WERI-Rb-1 (cell line): ENCODE measurements at regions not wholly inside any gene's neighbourhood (a gene's known extent, or its start where the extent isn't known, plus 50 kb on each side); places are given as distances from the start of the nearest gene placed in this dataset.
"Not testable (repeated sequence)": the region's sequence is repeated elsewhere in the genome, so short reads cannot be mapped to it uniquely, and the experiment has no call there.

Experiments
- DNase-seq: peaks from one replicate; pipeline ENCODE4 v3.0.0-alpha.2; 2020
- H3K27ac ChIP-seq: fragments of 250-450 bp; sonication (Bioruptor Pico); 2 replicates; pipeline ENCODE4 v1.5.1; 2020; ENCODE audit warnings: mild to moderate bottlenecking, moderate library complexity
- H3K27me3 ChIP-seq: fragments of 250-450 bp; sonication (Bioruptor Pico); 2 replicates; pipeline ENCODE4 v1.5.1; 2021; ENCODE audit warnings: mild to moderate bottlenecking, low read depth, moderate library complexity; ENCODE audit not compliant: insufficient read depth, severe bottlenecking
- H3K36me3 ChIP-seq: fragments of 250-450 bp; sonication (Bioruptor Pico); 2 replicates; pipeline ENCODE4 v1.5.1; 2020; ENCODE audit warnings: mild to moderate bottlenecking, moderate library complexity
- H3K4me3 ChIP-seq: 2 replicates; pipeline ENCODE4 v1.5.1; 2011; ENCODE audit warnings: low read depth, mild to moderate bottlenecking, control low read depth, low read length
- H3K9me3 ChIP-seq: fragments of 250-450 bp; sonication (Bioruptor Pico); 2 replicates; pipeline ENCODE4 v1.5.1; 2021; ENCODE audit warnings: mild to moderate bottlenecking, moderate library complexity; ENCODE audit not compliant: severe bottlenecking
- TF ChIP-seq, protein P1 (sequence below): IDR thresholded peaks from 2 replicates; pipeline ENCODE4 v1.5.1; 2011; ENCODE audit warnings: low read depth, mild to moderate bottlenecking, control low read depth, inconsistent platforms, low read length

DNA sequence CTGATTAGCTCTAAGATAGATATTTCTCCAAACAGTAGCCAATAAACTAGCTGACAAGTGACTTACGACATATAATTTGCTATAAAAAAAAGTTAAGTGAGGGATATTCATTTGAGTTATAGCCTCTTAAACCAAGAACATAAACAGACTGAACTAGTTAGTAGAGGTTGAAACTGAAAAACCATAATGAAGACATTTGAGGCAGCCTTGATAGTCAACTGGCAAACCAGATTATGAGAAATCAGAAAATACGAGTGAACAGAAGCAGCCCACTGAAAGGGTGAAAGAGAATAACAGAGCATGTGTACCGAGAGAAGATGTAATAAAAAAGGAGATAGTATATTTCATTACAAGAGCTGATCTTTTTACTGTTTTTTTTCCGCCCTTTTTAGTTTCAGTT, 698.1 kb upstream of the SETBP1 start:
- Histone ChIP-seq H3K36me3 (no peaks in the 10 kb centered on the region), H3K9me3 (peaks cover 2% of the 10 kb centered on the region), H3K4me3 (no peak overlapping the region), H3K27ac (no peak overlapping the region), H3K27me3 (peaks cover 38% of the 10 kb centered on the region)
- DNase-seq, result no peak
- TF ChIP-seq, protein P1, sequence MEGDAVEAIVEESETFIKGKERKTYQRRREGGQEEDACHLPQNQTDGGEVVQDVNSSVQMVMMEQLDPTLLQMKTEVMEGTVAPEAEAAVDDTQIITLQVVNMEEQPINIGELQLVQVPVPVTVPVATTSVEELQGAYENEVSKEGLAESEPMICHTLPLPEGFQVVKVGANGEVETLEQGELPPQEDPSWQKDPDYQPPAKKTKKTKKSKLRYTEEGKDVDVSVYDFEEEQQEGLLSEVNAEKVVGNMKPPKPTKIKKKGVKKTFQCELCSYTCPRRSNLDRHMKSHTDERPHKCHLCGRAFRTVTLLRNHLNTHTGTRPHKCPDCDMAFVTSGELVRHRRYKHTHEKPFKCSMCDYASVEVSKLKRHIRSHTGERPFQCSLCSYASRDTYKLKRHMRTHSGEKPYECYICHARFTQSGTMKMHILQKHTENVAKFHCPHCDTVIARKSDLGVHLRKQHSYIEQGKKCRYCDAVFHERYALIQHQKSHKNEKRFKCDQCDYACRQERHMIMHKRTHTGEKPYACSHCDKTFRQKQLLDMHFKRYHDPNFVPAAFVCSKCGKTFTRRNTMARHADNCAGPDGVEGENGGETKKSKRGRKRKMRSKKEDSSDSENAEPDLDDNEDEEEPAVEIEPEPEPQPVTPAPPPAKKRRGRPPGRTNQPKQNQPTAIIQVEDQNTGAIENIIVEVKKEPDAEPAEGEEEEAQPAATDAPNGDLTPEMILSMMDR, result no peak

DNA sequence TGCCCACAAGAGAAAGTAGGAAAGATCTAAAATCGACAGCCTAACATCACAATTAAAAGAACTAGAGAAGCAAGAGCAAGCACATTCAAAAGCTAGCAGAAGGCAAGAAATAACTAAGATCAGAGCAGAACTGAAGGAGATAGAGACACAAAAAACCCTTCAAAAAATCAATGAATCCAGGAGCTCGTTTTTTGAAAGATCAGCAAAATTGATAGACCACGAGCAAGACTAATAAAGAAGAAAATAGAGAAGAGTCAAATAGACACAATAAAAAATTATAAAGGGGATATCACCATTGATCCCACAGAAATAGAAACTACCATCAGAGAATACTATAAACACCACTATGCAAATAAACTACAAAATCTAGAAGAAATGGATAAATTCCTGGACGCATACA, 693.6 kb upstream of the SETBP1 start:
- peaks cover 17% of the 10 kb centered on the region for H3K27me3 ChIP-seq
- not testable (repeated sequence) for H3K4me3 ChIP-seq, H3K9me3 ChIP-seq, DNase-seq, H3K27ac ChIP-seq, H3K36me3 ChIP-seq

DNA sequence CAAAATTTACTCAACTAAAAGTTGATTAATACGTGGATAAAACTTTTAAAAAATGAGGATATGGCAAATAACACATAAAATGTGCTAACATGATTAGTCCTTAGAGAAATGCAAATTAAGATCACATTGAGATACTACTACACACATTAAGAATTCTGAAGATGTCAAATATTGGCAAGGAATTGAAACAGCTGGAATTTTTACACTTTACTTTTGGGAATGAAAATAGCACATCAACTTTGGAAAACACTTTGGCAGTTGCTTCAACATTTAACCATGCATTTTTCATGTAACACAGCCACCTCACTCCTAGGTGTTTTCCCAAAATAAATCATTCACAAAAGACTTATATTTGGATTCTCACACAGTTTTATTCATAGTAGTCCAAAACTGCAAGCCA, 687.9 kb upstream of the SETBP1 start:
- H3K9me3 ChIP-seq, result no peaks in the 10 kb centered on the region
- H3K4me3 ChIP-seq, result no peak overlapping the region
- H3K27me3 ChIP-seq, result peaks cover 22% of the 10 kb centered on the region
- TF ChIP-seq, protein P1, result no peak
- no peaks in the 10 kb centered on the region for H3K36me3 ChIP-seq
- DNase-seq, result no peak
- no peak overlapping the region for H3K27ac ChIP-seq

DNA sequence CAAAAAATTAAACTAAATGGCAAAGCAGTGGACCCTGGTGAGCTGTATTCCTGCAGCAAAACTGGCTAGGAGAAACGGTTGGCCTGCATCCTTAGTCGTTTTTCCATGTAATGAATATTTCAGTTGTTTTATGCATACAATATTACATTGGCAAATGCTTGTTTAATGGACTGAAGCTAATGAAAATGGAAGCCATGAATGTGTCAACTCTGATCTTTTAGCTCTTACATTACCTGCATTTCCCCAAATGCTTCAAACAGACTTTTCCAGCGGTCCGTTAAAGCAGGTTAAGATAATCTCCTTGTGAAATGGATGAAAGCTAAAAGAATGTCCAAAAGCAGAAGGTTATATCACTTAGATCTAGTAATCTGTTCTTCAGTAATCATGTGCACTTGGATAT, 686.3 kb upstream of the SETBP1 start:
- H3K9me3 ChIP-seq, result no peaks in the 10 kb centered on the region
- H3K4me3 ChIP-seq, result no peak overlapping the region
- H3K27ac ChIP-seq, result no peak overlapping the region
- TF ChIP-seq, protein P1, result no peak
- no peaks in the 10 kb centered on the region for H3K36me3 ChIP-seq
- peaks cover 25% of the 10 kb centered on the region for H3K27me3 ChIP-seq
- DNase-seq, result no peak

DNA sequence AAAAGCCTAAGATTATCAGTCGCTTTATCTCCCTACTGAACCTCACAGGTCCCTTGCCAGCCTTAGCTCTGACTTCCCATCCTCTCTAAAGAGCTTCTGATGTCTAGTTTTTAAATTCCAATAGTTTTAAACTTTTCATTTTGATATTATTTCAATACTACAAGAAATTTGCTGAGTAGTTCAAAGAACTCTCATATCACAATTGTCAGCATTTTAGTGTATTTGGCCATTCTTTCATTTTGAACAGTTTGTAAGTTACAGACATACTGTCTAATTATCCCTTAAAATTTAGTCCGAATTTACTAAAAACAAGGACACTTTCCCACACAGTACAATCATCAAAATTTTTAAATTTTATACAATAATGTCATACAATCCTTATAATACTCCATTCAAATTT, 666.8 kb upstream of the SETBP1 start:
- TF ChIP-seq, protein P1, result no peak
- H3K27ac ChIP-seq, result no peak overlapping the region
- DNase-seq, result no peak
- H3K4me3 ChIP-seq, result no peak overlapping the region
- H3K36me3 ChIP-seq, result no peaks in the 10 kb centered on the region
- peaks cover 30% of the 10 kb centered on the region for H3K27me3 ChIP-seq
- H3K9me3 ChIP-seq, result no peaks in the 10 kb centered on the region

DNA sequence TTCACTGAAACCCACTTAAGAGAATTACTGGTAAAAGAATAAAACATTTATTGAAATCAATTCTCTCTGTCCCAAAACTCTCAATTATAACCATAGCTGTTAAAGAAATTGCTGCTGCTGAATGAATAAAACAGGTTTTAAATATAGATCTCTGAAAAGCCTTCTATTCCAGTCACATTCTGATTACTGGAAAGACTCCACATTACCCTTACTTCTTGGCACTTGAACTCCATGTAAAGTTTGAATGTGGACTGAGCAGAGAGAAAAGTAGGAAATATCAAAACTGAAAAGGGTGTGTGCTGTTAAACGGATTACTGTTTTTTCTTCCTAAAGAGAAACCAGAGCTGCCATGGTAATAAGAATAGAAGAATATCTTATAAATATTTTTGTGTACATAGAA, 655.3 kb upstream of the SETBP1 start:
- Histone ChIP-seq H3K36me3 (no peaks in the 10 kb centered on the region), H3K4me3 (no peak overlapping the region), H3K27me3 (peaks cover 28% of the 10 kb centered on the region), H3K9me3 (no peaks in the 10 kb centered on the region), H3K27ac (no peak overlapping the region)
- no peak for DNase-seq
- TF ChIP-seq, protein P1, result no peak

DNA sequence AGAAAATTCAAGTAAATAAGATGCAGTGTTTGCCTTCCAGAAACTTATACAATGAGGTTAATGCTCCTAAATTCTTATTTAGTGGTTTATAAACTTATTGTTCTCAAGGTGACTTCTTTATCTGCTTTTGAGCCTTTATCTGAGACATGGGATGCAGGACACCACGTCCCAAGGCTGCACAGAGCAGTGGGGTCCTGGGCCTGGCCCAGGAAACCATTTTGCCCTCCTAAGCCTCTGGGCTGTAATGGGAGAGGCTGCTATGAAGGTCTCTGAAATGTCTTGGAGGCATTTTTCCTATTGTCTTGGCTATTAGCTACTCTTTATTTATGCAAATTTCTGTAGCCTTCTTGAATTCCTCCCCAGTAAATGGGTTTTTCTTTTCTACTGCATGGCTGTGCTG, 652.6 kb upstream of the SETBP1 start:
- no peaks in the 10 kb centered on the region for H3K36me3 ChIP-seq
- H3K9me3 ChIP-seq, result no peaks in the 10 kb centered on the region
- no peak overlapping the region for H3K27ac ChIP-seq
- TF ChIP-seq, protein P1, result no peak
- peaks cover 47% of the 10 kb centered on the region for H3K27me3 ChIP-seq
- DNase-seq, result no peak
- no peak overlapping the region for H3K4me3 ChIP-seq
